Spleen (tissue), 7 donors: ENCODE measurements at regions not wholly inside any gene's neighbourhood (a gene's known extent, or its start where the extent isn't known, plus 50 kb on each side); places are given as distances from the start of the nearest gene placed in this dataset.

ENCODE experiments used
- CTCF ChIP-seq, 11 experiments: fragments of 200-600 bp in 7 of 11; fragments of 450-650 bp in 4 of 11; sonication (generic) in 4 of 11; IDR thresholded peaks in 8 of 11; conservative IDR thresholded peaks in 3 of 11; 1 replicate in 7 of 11; 2 replicates in 4 of 11; pipeline versions ENCODE4 v1.4.0 to v1.8.0; 2016 to 2021; ENCODE audit warnings: antibody characterized with exemption in 11 of 11, inconsistent platforms in 4 of 11, mild to moderate bottlenecking in 1 of 11
- POLR2A ChIP-seq, 3 donors: fragments of 450-650 bp; IDR thresholded peaks; one replicate each; pipeline ENCODE4 v1.5.1; 2017; ENCODE audit warnings: antibody characterized with exemption in 3 of 3, mild to moderate bottlenecking in 1 of 3
- POLR2AphosphoS5 ChIP-seq, 3 donors: sonication (generic); formaldehyde crosslinking; IDR thresholded peaks; one replicate each; pipeline ENCODE4 v1.5.1; 2017; ENCODE audit warnings: antibody characterized with exemption in 3 of 3
- donor health status: DM: no; HTN: no; CAD: no; lungs with moderate emphysema.
- donor health status: DM: no; HTN: no; CAD: no.
- donor health status: DM: no; HTN: no; CAD: no.

GRCh38 chr10:123240250-123240649, 86.0 kb downstream of the BUB3 start:
- TF ChIP-seq POLR2AphosphoS5 (IDR thresholded peaks at IDR 0.05) (no peak), POLR2A (IDR thresholded peaks at IDR 0.05) (no peak), CTCF (IDR thresholded peaks at IDR 0.05 in 8 of 11, conservative IDR thresholded peaks at IDR 0.05 in 3 of 11) (no peak)
